Activated CD8-positive, alpha-beta memory T cell treated with anti-CD3 and anti-CD28 coated beads, Interleukin-2, amount 50 U/mL, for 4 hours (primary cell): ENCODE measurements at regions not wholly inside any gene's neighbourhood (a gene's known extent, or its start where the extent isn't known, plus 50 kb on each side); places are given as distances from the start of the nearest gene placed in this dataset.
"Not testable (repeated sequence)": the region's sequence is repeated elsewhere in the genome, so short reads cannot be mapped to it uniquely, and the experiment has no call there.

Experiments used
- DNase-seq: peaks from one replicate; pipeline ENCODE4 v3.0.0-alpha.2; 2020

GRCh38 chr2:111320965-111321364, 200.3 kb downstream of the BCL2L11 start:
- not testable (repeated sequence) for DNase-seq

GRCh38 chr2:111323384-111323783, 202.7 kb downstream of the BCL2L11 start:
- DNase-seq: not testable (repeated sequence)

GRCh38 chr2:111327726-111328125, 207.0 kb downstream of the BCL2L11 start:
- not testable (repeated sequence) for DNase-seq

- not testable (repeated sequence) for DNase-seq
Observed at GRCh38 chr2:111329309-111329708, 208.6 kb downstream of the BCL2L11 start.

- DNase-seq: not testable (repeated sequence)
Observed at GRCh38 chr2:111331099-111331724, 210.5 kb downstream of the BCL2L11 start.

GRCh38 chr2:111335220-111335907, 214.7 kb downstream of the BCL2L11 start:
- not testable (repeated sequence) for DNase-seq

- DNase-seq: not testable (repeated sequence)
Observed at GRCh38 chr2:111338474-111338873, 217.8 kb downstream of the BCL2L11 start.

- not testable (repeated sequence) for DNase-seq
Observed at GRCh38 chr2:111339476-111339875, 218.8 kb downstream of the BCL2L11 start.

GRCh38 chr2:111344590-111344989, 223.9 kb downstream of the BCL2L11 start:
- DNase-seq: not testable (repeated sequence)

- DNase-seq: not testable (repeated sequence)
Observed at GRCh38 chr2:111345439-111345838, 224.7 kb downstream of the BCL2L11 start.

GRCh38 chr2:111346018-111346930, 225.6 kb downstream of the BCL2L11 start:
- DNase-seq: not testable (repeated sequence)

GRCh38 chr2:111347695-111348094, 227.0 kb downstream of the BCL2L11 start:
- not testable (repeated sequence) for DNase-seq

GRCh38 chr2:111348316-111348715, 227.6 kb downstream of the BCL2L11 start:
- DNase-seq: not testable (repeated sequence)

- DNase-seq: not testable (repeated sequence)
Observed at GRCh38 chr2:111355022-111355817, 234.5 kb downstream of the BCL2L11 start.

- not testable (repeated sequence) for DNase-seq
Observed at GRCh38 chr2:111355823-111356511, 235.3 kb downstream of the BCL2L11 start.

- not testable (repeated sequence) for DNase-seq
Observed at GRCh38 chr2:111356512-111357031, 235.9 kb downstream of the BCL2L11 start.

- not testable (repeated sequence) for DNase-seq
Observed at GRCh38 chr2:111365986-111366640, 245.4 kb downstream of the BCL2L11 start.

- DNase-seq: not testable (repeated sequence)
Observed at GRCh38 chr2:111366641-111367029, 245.9 kb downstream of the BCL2L11 start.

- not testable (repeated sequence) for DNase-seq
Observed at GRCh38 chr2:111367080-111367479, 246.4 kb downstream of the BCL2L11 start.

GRCh38 chr2:111367871-111368270, 247.2 kb downstream of the BCL2L11 start:
- DNase-seq: not testable (repeated sequence)

GRCh38 chr2:111368288-111368687, 247.6 kb downstream of the BCL2L11 start:
- not testable (repeated sequence) for DNase-seq
